K562 (cell line): ENCODE measurements at regions not wholly inside any gene's neighbourhood (a gene's known extent, or its start where the extent isn't known, plus 50 kb on each side); places are given as distances from the start of the nearest gene placed in this dataset.

Experiments
- OTX1 ChIP-seq: fragments of 450-650 bp; formaldehyde crosslinking; IDR thresholded peaks from 2 replicates; pipeline ENCODE4 v1.4.0; 2022; ENCODE audit warnings: mild to moderate bottlenecking
- SP2 ChIP-seq: IDR thresholded peaks from 2 replicates; pipeline ENCODE4 v1.6.1; 2011; ENCODE audit warnings: mild to moderate bottlenecking, low read depth, low read length, moderate library complexity; ENCODE audit not compliant: poor library complexity, severe bottlenecking; ENCODE audit errors: extremely low read depth
- ZNF407 ChIP-seq: fragments of 450-650 bp; IDR thresholded peaks from 2 replicates; pipeline ENCODE4 v1.6.1; 2016; ENCODE audit warnings: low read depth

GRCh38 chr1:31507221-31507620, 69.1 kb upstream of the TINAGL1 start (continued):
- TF ChIP-seq ZNF407 (no peak), OTX1 (CRISPR knock-in tag) (no peak), SP2 (no peak)
